Neutrophil (primary cell): ENCODE measurements at regions not wholly inside any gene's neighbourhood (a gene's known extent, or its start where the extent isn't known, plus 50 kb on each side); places are given as distances from the start of the nearest gene placed in this dataset.

Source experiments
- H3K27ac ChIP-seq: fragments of 200-600 bp; sonication (generic); 2 replicates; pipeline ENCODE4 v1.5.1; 2016; ENCODE audit warnings: mild to moderate bottlenecking, moderate library complexity
- H3K27me3 ChIP-seq: fragments of 200-600 bp; sonication (generic); 2 replicates; pipeline ENCODE4 v1.6.0; 2016; ENCODE audit warnings: mild to moderate bottlenecking
- H3K36me3 ChIP-seq: fragments of 200-600 bp; sonication (generic); 2 replicates; pipeline ENCODE4 v1.5.1; 2017
- H3K4me1 ChIP-seq, 2 experiments: fragments of 200-600 bp in 1 of 2; sonication (generic) in 1 of 2; 1 replicate in 1 of 2; 2 replicates in 1 of 2; pipeline versions ENCODE4 v1.5.1 to v1.6.1; 2013 to 2016; ENCODE audit warnings: low read depth in 1 of 2, low read length in 1 of 2, mild to moderate bottlenecking in 1 of 2, moderate library complexity in 1 of 2; ENCODE audit not compliant: control insufficient read depth in 1 of 2, insufficient read depth in 1 of 2
- H3K4me3 ChIP-seq, 2 experiments: fragments of 200-600 bp in 1 of 2; sonication (generic) in 1 of 2; 1 replicate in 1 of 2; 2 replicates in 1 of 2; pipeline ENCODE4 v1.5.1; 2013 to 2016; ENCODE audit warnings: low read depth in 1 of 2, low read length in 1 of 2, mild to moderate bottlenecking in 1 of 2, moderate library complexity in 1 of 2
- H3K9me3 ChIP-seq: fragments of 200-600 bp; sonication (generic); 2 replicates; pipeline ENCODE4 v1.5.1; 2016
- CTCF ChIP-seq: fragments of 200-600 bp; sonication (generic); IDR thresholded peaks from 2 replicates; pipeline ENCODE4 v1.5.1; 2016; ENCODE audit warnings: antibody characterized with exemption

- Histone ChIP-seq H3K27ac (no peak overlapping the region), H3K27me3 (no peaks in the 10 kb centered on the region), H3K9me3 (no peaks in the 10 kb centered on the region), H3K4me3 (no peak overlapping the region), H3K4me1 (no peaks in the 10 kb centered on the region), H3K36me3 (no peaks in the 10 kb centered on the region)
- no peak for TF ChIP-seq CTCF
These were observed 578.1 kb downstream of the CSNK1G3 start for GRCh38 chr5:124090115-124090514.

GRCh38 chr5:124089578-124089977 is 577.6 kb downstream of the CSNK1G3 start:
- H3K9me3 ChIP-seq: no peaks in the 10 kb centered on the region
- no peaks in the 10 kb centered on the region for H3K4me1 ChIP-seq
- H3K27ac ChIP-seq: no peak overlapping the region
- H3K36me3 ChIP-seq: no peaks in the 10 kb centered on the region
- no peaks in the 10 kb centered on the region for H3K27me3 ChIP-seq
- TF ChIP-seq CTCF: no peak
- no peak overlapping the region for H3K4me3 ChIP-seq

- no peak overlapping the region for H3K4me3 ChIP-seq
- TF ChIP-seq CTCF: no peak
- H3K27me3 ChIP-seq: no peaks in the 10 kb centered on the region
- no peaks in the 10 kb centered on the region for H3K36me3 ChIP-seq
- H3K4me1 ChIP-seq: no peaks in the 10 kb centered on the region
- no peak overlapping the region for H3K27ac ChIP-seq
- H3K9me3 ChIP-seq: no peaks in the 10 kb centered on the region
These were observed 576.5 kb downstream of the CSNK1G3 start for GRCh38 chr5:124088289-124089032.

GRCh38 chr5:124087752-124088151 is 575.8 kb downstream of the CSNK1G3 start:
- Histone ChIP-seq H3K36me3 (no peaks in the 10 kb centered on the region), H3K27ac (no peak overlapping the region), H3K4me3 (no peak overlapping the region), H3K9me3 (no peaks in the 10 kb centered on the region), H3K27me3 (no peaks in the 10 kb centered on the region), H3K4me1 (no peaks in the 10 kb centered on the region)
- TF ChIP-seq CTCF: no peak

- H3K9me3 ChIP-seq: no peaks in the 10 kb centered on the region
- H3K36me3 ChIP-seq: no peaks in the 10 kb centered on the region
- no peak overlapping the region for H3K4me3 ChIP-seq
These were observed 568.3 kb downstream of the CSNK1G3 start for GRCh38 chr5:124080256-124080655.

More at GRCh38 chr5:124080256-124080655, 568.3 kb downstream of the CSNK1G3 start:
- H3K4me1 ChIP-seq: no peaks in the 10 kb centered on the region
- H3K27me3 ChIP-seq: no peaks in the 10 kb centered on the region
- no peak overlapping the region for H3K27ac ChIP-seq
- TF ChIP-seq CTCF: no peak
